MM.1S (cell line): ENCODE measurements at regions not wholly inside any gene's neighbourhood (a gene's known extent, or its start where the extent isn't known, plus 50 kb on each side); places are given as distances from the start of the nearest gene placed in this dataset.

Experiments
- EZH2 ChIP-seq: fragments of 300-600 bp; sonication (generic); optimal IDR thresholded peaks from 2 replicates; pipeline ENCODE3; 2017; ENCODE audit warnings: low read depth, mild to moderate bottlenecking, antibody characterized with exemption, low read length, mixed read lengths
- EZH2phosphoT487 ChIP-seq: fragments of 300-600 bp; sonication (generic); IDR thresholded peaks from 2 replicates; pipeline ENCODE4 v1.6.1; 2018; ENCODE audit warnings: antibody characterized with exemption, low read length
- TF ChIP-seq, protein P1 (sequence below): fragments of 300-600 bp; sonication (generic); IDR thresholded peaks from 2 replicates; pipeline ENCODE4 v1.5.1; 2016; ENCODE audit warnings: antibody characterized with exemption, low read length, mixed read lengths

DNA sequence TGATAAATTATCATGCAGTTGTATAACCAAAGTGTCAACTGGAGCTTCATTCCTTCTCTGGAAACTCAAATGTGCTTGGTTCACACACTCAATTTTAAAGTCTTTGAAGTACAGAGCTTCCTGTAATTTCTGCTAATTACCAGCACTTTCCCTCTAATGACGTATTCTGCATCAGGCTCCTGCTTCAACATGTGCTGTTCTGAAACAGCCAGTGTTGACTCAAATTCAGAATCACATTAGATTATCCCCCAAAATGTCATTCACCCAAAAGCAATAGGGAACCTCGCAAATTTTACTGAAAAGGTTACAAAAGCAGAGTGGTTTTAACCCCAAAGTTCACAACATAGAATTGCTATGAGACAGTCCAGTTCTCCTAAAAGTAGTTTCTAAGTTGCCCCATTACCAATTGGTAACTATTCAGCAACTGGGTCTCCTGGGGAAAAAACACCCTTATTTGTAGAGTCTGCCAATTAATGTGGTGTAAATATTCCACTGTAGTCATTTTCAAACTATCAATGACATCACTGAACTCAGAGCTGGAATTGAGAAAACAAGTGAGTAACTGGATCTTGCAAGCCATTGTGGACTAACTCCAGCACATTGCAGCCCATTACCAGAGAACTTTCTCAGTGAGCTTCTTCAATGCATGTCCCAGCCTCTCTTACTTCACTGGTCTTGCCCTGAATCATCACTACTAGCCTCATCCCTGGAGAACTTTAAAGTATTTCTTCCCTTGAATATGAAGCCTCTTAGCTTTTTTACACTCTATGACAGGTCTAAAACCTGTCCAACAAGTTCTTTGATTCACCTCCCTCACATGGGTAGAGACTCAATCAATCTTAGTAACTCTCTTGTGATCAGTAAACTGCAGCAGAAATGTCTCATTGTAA lies 955.4 kb downstream of the EFNB2 start:
- no peak for TF ChIP-seq EZH2
- TF ChIP-seq, protein P1, sequence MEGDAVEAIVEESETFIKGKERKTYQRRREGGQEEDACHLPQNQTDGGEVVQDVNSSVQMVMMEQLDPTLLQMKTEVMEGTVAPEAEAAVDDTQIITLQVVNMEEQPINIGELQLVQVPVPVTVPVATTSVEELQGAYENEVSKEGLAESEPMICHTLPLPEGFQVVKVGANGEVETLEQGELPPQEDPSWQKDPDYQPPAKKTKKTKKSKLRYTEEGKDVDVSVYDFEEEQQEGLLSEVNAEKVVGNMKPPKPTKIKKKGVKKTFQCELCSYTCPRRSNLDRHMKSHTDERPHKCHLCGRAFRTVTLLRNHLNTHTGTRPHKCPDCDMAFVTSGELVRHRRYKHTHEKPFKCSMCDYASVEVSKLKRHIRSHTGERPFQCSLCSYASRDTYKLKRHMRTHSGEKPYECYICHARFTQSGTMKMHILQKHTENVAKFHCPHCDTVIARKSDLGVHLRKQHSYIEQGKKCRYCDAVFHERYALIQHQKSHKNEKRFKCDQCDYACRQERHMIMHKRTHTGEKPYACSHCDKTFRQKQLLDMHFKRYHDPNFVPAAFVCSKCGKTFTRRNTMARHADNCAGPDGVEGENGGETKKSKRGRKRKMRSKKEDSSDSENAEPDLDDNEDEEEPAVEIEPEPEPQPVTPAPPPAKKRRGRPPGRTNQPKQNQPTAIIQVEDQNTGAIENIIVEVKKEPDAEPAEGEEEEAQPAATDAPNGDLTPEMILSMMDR = no peak
- no peak for TF ChIP-seq EZH2phosphoT487
